GM21786 (cell line): ENCODE measurements at regions not wholly inside any gene's neighbourhood (a gene's known extent, or its start where the extent isn't known, plus 50 kb on each side); places are given as distances from the start of the nearest gene placed in this dataset.
A peak's percentile ranks its signal among the peaks of the same experiment; 100 is the strongest.
"Not testable (repeated sequence)": the region's sequence is repeated elsewhere in the genome, so short reads cannot be mapped to it uniquely, and the experiment has no call there.

ENCODE experiments used
- ATAC-seq: cut with Tn5 transposase; IDR thresholded peaks from one replicate; pipeline ENCODE4 v1.9.1; 2021; ENCODE audit not compliant: unreplicated experiment

- ATAC-seq = peak; percentile 67
Observed at GRCh38 chr18:47680488-47680887, 250.0 kb downstream of the SMAD2 start.

- ATAC-seq = peak; percentile 73
Observed at GRCh38 chr18:47679864-47680263, 250.6 kb downstream of the SMAD2 start.

DNA sequence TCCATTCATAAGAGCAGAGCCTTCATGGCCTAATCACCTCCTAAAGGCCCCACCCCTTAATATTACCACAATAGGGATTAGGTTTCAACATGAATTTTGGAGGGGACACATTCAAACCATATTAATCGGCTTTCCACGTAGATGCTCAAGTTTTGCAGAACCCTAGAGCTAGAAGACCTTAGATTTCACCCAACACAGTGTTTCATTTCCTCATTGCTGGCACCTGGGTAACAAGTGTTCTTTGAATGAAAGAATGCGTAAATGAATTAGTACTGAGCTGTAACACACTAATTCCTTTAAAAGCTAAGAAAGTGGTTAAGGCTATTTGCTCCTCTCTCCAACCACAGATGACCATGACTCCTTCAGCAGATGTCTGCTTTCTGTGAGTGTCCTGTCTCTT is 252.5 kb downstream of the SMAD2 start:
- no peak for ATAC-seq

DNA sequence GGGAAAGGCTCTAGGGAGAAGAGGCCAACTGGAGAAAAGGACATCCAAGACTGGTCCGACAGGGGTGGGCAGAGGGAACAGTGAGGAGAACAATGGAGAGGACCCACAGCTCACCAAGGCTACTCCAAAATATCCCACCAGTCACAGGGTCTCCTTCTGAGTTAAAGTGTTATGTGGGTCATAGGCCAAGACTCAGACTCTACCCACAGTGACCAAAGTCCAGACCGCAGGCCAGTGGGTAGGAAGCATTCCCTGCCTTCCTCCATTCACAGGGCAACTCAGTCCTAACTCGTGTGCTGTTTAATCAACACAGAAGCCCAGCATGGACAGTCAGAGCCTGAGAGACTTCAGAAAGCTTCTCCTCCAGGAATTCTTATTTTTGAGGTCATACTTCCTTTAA is 260.6 kb downstream of the SMAD2 start:
- ATAC-seq = no peak

- no peak for ATAC-seq
Observed at GRCh38 chr18:47658498-47658897, 272.0 kb downstream of the SMAD2 start.

DNA sequence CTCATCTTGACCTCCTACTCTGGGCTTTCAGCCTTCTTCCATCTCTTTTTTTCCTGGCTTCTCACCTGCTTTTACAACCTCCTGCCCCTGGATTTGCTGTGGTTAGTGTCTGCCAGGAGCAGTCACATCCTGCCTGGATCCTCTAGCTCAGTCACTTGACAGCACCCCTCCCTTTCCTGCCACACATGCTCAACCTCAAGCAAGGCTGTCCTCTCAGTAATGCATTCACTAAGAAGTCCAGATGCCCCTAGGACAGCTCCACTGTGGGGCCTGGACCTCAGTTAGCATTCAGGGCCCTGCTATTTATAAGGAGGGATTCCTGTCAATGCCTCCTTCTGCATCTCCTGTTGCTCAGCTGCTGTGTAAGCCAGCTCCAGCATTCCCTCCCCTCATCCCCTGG is 275.5 kb downstream of the SMAD2 start:
- no peak for ATAC-seq

- ATAC-seq = no peak
Observed at GRCh38 chr18:47644896-47645295, 285.6 kb downstream of the SMAD2 start.

DNA sequence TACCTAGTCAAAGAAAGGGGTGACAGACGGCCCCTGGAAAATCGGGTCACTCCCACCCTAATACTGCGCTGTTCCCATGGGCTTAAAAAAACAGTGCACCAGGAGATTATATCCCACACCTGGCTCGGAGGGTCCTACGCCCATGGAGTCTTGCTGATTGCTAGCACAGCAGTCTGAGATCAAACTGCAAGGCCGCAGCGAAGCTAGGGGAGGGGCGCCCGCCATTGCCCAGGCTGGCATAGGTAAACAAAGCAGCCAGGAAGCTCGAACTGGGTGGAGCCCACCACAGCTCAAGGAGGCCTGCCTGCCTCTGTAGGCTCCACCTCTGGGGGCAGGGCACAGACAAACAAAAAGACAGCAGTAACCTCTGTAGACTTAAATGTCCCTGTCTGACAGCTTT is 292.9 kb downstream of the SMAD2 start:
- not testable (repeated sequence) for ATAC-seq

DNA sequence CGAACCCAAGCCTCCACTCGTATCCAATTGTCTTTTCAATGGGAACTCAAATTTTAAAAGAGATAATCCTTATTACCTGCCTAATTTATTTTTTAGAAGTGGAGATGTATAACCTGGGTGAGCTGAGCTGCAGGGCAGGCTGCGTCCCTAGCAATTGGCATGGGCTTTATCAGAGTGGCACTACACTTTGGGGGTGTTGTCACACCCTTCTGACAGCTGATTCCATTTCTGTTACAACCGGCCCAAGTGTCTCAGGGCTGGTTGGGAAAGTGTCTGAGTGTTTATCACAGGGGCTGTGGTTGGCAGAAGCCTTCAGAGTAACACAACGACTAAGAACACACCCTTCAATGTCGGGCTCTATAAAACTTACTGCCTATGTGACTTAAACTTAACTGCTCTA is 295.0 kb downstream of the SMAD2 start:
- no peak for ATAC-seq

GRCh38 chr18:47632970-47633635 is 297.4 kb downstream of the SMAD2 start:
- ATAC-seq = no peak

DNA sequence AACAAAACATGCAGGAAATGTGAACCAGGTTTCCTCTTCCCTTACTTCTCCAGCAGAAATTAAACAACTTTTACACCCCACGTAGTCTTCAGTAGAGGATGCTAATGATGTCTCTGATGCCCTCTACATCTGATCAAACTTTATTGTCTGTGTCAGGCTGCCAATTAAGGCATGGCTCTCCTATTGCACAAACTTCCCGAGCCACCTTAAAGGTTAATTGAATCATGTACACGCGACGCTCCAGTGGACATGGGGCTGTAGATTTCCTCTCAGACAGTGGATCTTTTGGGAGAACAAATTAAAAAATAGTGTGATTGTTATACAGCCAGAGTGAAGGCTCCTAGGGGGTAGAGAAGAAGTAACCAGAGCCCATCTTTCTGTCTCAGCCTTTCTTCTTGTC is 301.6 kb downstream of the SMAD2 start:
- ATAC-seq = no peak

DNA sequence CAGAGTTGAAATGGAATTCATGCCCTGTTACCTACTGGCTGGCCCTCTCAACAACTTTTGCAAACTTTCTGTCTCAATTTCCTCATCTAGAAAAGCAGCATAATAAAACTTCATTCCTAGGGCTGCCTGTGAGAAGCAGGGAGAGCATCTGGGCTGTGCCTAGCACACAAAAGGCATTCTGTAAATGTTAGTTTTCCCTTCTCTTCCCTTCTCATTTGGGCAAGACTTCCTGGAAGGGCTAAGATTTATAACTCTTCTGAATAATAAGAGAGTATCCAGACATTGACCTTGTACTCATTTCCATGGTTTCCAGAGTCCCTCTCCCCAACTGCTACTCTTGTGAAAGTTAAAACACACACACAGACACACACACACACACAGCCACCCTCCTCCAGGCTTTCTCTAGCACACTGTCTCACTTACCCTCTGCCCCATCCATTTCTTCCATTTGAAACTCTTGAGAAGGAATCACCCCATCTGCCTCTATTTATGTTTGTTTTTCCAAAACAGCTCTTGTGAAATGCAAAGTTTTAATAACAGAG is 302.1 kb downstream of the SMAD2 start:
- ATAC-seq = no peak

DNA sequence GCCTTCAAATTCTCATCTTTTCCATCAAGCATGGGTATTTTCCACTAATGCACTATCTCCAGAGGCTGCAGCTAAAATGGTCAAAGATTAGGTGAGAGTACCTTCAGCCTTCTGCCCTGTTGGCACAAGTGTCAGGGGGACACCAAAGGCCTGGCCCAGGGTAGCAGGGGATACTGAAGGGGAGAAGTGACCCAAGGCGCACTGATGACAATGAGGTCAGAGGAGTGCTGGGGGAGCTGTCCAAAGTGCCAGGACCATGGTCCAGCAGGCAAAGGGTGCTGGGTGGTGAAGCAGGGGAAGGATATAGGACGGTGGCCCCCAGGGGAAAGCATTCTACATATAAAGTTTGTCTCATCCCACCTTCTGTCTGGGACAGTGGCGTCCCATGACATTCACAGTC is 303.4 kb downstream of the SMAD2 start:
- ATAC-seq = no peak

DNA sequence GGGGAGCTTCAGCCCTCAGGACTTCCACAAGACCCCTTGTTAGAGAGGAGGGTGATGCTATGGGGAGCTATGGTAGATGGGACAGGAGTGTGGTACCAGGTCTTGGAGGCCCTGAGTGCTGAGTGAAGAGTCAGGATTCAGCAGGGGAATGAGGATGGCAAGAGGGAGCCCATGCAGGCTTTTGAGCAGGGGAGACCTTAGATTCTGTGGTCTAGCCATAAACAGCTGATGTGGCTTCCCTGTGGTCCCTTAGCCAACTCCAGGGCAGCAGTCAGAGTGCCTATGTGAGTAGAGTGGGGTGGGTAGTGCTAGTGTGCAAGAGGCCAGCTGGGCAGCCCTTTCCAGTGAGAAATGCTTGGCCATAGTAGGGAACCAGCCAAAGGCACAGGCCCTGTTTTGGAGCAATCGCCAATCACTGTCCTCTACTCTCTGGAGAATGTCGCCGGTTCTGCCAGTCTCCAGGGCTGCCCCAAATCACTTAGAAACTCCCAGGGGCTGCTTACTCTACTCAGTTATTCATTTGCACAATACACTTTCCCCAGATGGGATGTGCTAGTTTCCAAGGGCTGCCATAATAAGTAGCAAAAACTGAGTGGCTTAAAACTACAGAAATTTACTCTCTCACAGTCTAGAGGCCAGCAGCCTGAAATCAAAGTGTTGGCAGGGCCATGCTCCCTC is 310.5 kb downstream of the SMAD2 start:
- ATAC-seq = no peak

GRCh38 chr18:47618758-47619157 is 311.7 kb downstream of the SMAD2 start:
- no peak for ATAC-seq

DNA sequence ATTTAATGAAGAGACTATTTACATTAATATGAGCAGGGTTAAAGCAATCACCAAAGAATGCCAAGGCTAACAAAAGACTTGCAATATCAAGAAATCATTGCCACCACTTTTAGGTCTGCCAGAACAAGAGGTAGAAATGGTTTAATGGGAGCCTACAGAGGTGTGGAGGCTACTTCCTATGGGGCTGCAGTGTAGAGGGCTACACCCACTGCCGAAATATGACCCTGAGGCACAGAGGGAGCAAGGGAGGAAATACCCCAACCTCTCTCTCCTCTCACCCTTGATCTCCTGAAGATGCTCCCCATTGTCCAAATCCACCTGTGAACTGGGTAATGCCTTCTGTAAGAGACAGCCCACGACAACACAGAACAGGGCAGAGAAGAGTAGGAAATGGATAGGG is 315.4 kb downstream of the SMAD2 start:
- ATAC-seq = no peak

GRCh38 chr18:47613929-47614328 is 316.5 kb downstream of the SMAD2 start:
- ATAC-seq = no peak

DNA sequence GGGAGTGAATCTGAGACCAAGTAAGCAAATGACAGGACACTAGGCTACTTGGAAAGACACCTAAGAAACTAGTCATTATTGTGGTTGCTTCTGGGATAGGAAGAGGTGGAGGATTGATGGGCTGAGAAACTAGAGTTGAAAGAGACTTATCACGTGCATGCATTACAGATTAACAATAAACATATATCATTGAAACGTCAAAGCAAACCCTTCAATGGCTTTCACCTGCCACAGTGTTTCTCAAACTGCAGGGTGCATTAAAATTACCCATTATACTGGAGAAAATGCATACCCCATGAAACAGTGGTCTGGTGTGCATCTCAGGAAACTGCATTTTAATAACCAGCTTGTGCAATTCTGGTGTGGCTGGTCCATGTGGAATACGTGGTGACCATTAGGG is 318.8 kb downstream of the SMAD2 start:
- ATAC-seq = no peak

GRCh38 chr18:47606526-47606925 is 323.9 kb downstream of the SMAD2 start:
- ATAC-seq = no peak

DNA sequence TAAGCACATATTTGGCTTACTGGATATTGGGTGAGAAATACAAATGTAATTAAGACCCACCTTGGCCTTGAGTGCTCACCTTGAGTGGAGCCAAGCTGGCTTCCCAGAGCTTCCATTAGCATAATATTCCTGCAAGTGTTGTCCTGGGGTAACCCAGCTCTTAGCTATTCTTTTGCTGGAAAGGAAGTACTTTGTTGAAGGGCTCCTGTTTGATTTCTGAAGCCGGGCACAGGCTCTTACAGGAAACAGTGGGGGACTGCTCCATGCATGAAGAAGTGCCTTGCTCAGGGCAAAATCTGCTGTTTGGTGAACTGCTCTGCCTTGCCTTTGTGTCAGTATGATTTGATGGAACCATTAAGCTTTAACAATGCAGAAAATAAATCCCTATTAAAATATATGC is 325.4 kb downstream of the SMAD2 start:
- ATAC-seq = no peak

DNA sequence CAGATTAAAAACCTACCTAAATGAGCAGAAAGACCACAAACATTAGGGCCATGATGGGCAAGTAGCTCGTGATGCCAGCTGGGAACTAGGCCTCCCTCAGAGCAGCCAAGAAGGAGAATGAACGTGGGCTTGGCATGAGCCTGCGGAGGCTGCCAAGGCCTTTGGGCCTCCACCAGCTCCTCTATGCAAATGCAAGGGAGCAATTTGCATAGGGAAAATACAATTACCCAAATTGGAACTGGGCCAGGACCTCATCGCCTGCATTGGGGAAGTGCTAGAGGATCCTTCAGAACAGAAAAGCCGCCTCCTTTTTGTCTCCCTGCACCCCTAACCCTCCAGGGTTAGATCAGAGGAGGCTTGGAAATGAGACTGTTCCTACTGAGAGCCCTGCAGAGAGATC is 326.4 kb downstream of the SMAD2 start:
- no peak for ATAC-seq

DNA sequence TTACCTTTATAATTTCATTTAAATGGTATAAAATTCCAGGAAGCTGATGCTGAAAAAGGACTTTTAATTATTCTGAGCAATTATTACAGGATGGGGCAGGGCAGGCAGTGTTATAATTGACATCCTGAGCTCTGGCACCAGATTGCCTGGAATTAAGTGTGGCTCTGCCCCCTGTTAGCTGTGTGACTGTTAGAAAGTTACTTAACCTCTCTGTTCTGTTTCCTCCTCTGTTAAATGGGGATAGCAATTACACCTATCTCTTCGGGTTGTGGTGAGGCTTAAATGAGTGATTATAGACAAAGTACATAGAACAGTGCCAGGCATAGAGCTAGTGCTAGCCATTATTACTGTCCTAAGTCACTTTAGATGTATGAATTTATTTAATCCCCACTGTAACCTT is 327.3 kb downstream of the SMAD2 start:
- ATAC-seq = no peak
